GM23338 (cell line): ENCODE measurements at regions not wholly inside any gene's neighbourhood (a gene's known extent, or its start where the extent isn't known, plus 50 kb on each side); places are given as distances from the start of the nearest gene placed in this dataset.

Experiments
- ATAC-seq: fragments of 200-7000 bp; cut with Tn5 transposase; 3 replicates; pipeline ENCODE4 v1.9.1; 2020
- DNase-seq: peaks from one replicate; pipeline ENCODE4 v3.0.0-alpha.2; 2015; ENCODE audit warnings: low spot score
- H2AFZ ChIP-seq: fragments of 200-600 bp; sonication (generic); 2 replicates; pipeline ENCODE4 v1.8.0; 2016; ENCODE audit warnings: antibody characterized with exemption, mild to moderate bottlenecking, moderate library complexity
- H3F3A ChIP-seq: fragments of 200-600 bp; sonication (generic); replicated peaks from 2 replicates; pipeline ENCODE4 v1.8.0; 2017; ENCODE audit warnings: antibody characterized with exemption, mixed run types, low read depth
- H3K27ac ChIP-seq: fragments of 200-600 bp; sonication (generic); 2 replicates; pipeline ENCODE4 v1.6.1; 2016; ENCODE audit warnings: low read depth
- H3K27me3 ChIP-seq: fragments of 200-600 bp; sonication (generic); 2 replicates; pipeline ENCODE4 v1.8.0; 2016; ENCODE audit warnings: mild to moderate bottlenecking, mixed run types, moderate library complexity; ENCODE audit not compliant: insufficient read depth
- H3K36me3 ChIP-seq: fragments of 200-600 bp; sonication (generic); 2 replicates; pipeline ENCODE4 v1.8.0; 2016; ENCODE audit warnings: mild to moderate bottlenecking; ENCODE audit not compliant: insufficient read depth
- H3K4me1 ChIP-seq: fragments of 200-600 bp; sonication (generic); 2 replicates; pipeline ENCODE4 v1.8.0; 2016; ENCODE audit warnings: mild to moderate bottlenecking, moderate library complexity; ENCODE audit not compliant: insufficient read depth
- H3K4me2 ChIP-seq: fragments of 200-600 bp; sonication (generic); 2 replicates; pipeline ENCODE4 v1.7.1; 2017; ENCODE audit warnings: mixed run types
- H3K4me3 ChIP-seq: fragments of 200-600 bp; sonication (generic); 2 replicates; pipeline ENCODE4 v1.6.1; 2016; ENCODE audit warnings: mixed run types
- H3K79me2 ChIP-seq: fragments of 200-600 bp; sonication (generic); replicated peaks from 2 replicates; pipeline ENCODE4 v1.8.0; 2017; ENCODE audit warnings: mild to moderate bottlenecking; ENCODE audit not compliant: insufficient read depth
- H3K9me2 ChIP-seq: fragments of 200-600 bp; sonication (generic); 2 replicates; pipeline ENCODE4 v1.8.0; 2017; ENCODE audit not compliant: insufficient read depth
- H4K20me1 ChIP-seq: fragments of 200-600 bp; sonication (generic); replicated peaks from 2 replicates; pipeline ENCODE4 v1.8.0; 2017; ENCODE audit warnings: mild to moderate bottlenecking; ENCODE audit not compliant: insufficient read depth
- H3K27ac Mint-ChIP-seq: 2 replicates; pipeline ENCODE4 v1.8.0; 2020; ENCODE audit warnings: inconsistent platforms, mild to moderate bottlenecking, moderate library complexity, mixed read lengths
- H3K27me3 Mint-ChIP-seq: 3 replicates; pipeline ENCODE4 v1.8.0; 2022; ENCODE audit warnings: low read depth, mild to moderate bottlenecking, moderate library complexity, mixed read lengths, inconsistent platforms; ENCODE audit not compliant: insufficient read depth, poor library complexity
- H3K36me3 Mint-ChIP-seq: 3 replicates; pipeline ENCODE4 v1.8.0; 2021; ENCODE audit warnings: low read depth, mild to moderate bottlenecking, inconsistent platforms, moderate library complexity, mixed read lengths
- H3K4me1 Mint-ChIP-seq: 3 replicates; pipeline ENCODE4 v1.8.0; 2020; ENCODE audit warnings: mild to moderate bottlenecking, inconsistent platforms, mixed read lengths
- H3K4me3 Mint-ChIP-seq: 3 replicates; pipeline ENCODE4 v1.8.0; 2021; ENCODE audit warnings: moderate library complexity, mild to moderate bottlenecking, inconsistent platforms, mixed read lengths
- H3K9me3 Mint-ChIP-seq: 3 replicates; pipeline ENCODE4 v1.8.0; 2020; ENCODE audit warnings: moderate library complexity, mild to moderate bottlenecking, inconsistent platforms, mixed read lengths
- EZH2 ChIP-seq: fragments of 200-600 bp; sonication (generic); IDR thresholded peaks from one replicate; pipeline ENCODE4 v1.8.0; 2017; ENCODE audit warnings: antibody characterized with exemption, mild to moderate bottlenecking, low read depth; ENCODE audit not compliant: unreplicated experiment
- EZH2phosphoT487 ChIP-seq: fragments of 200-600 bp; sonication (generic); IDR thresholded peaks from one replicate; pipeline ENCODE4 v1.8.1; 2018; ENCODE audit warnings: antibody characterized with exemption; ENCODE audit not compliant: unreplicated experiment
- POLR2AphosphoS5 ChIP-seq: IDR thresholded peaks from 2 replicates; pipeline ENCODE4 v1.6.1; 2016; ENCODE audit warnings: antibody characterized with exemption, low read depth
- STAT1 ChIP-seq: IDR thresholded peaks from one replicate; pipeline ENCODE4 v1.6.1; 2016; ENCODE audit warnings: antibody characterized with exemption; ENCODE audit not compliant: unreplicated experiment
- ZNF331 ChIP-seq: fragments of 250-450 bp; sonication (Bioruptor Pico); IDR thresholded peaks from 2 replicates; pipeline ENCODE4 v1.5.0; 2020; ENCODE audit warnings: low read depth, mild to moderate bottlenecking, moderate library complexity
- TF ChIP-seq, protein P1 (sequence below): fragments of 250-450 bp; sonication (Bioruptor Pico); IDR thresholded peaks from 2 replicates; pipeline ENCODE4 v1.5.0; 2020; ENCODE audit warnings: mild to moderate bottlenecking, moderate library complexity
- TF ChIP-seq, protein P2 (sequence below), 2 experiments: fragments of 200-600 bp in 1 of 2; sonication (generic) in 1 of 2; conservative IDR thresholded peaks; 2 replicates each; pipeline versions ENCODE4 v1.5.1 to v1.6.1; 2016 to 2017; ENCODE audit warnings: antibody characterized with exemption in 2 of 2, low read depth in 2 of 2, mild to moderate bottlenecking in 2 of 2, moderate library complexity in 1 of 2
- TF ChIP-seq, protein P3 (sequence below): IDR thresholded peaks from one replicate; pipeline ENCODE4 v1.6.1; 2018; ENCODE audit warnings: antibody characterized with exemption; ENCODE audit not compliant: unreplicated experiment

DNA sequence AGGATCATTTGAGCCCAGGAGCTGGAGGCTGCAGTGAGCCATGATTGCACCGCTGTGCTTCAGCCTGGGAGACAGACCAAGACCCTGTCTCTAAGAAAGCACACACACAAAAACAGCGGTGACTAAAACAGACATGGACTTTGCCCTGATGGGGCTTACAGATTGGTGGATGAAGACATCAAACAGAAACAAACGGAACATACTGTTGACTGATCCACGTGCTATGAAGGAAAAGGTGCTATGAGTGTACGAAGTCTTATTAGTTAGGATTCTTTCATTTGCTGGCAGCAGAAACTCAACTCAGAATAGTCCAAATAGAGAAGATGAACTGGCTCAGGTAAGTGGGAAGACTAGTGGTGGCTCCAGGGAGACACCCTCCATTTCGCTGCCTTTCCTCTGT is 309.8 kb upstream of the N4BP1 start (continued):
- TF ChIP-seq, protein P1, sequence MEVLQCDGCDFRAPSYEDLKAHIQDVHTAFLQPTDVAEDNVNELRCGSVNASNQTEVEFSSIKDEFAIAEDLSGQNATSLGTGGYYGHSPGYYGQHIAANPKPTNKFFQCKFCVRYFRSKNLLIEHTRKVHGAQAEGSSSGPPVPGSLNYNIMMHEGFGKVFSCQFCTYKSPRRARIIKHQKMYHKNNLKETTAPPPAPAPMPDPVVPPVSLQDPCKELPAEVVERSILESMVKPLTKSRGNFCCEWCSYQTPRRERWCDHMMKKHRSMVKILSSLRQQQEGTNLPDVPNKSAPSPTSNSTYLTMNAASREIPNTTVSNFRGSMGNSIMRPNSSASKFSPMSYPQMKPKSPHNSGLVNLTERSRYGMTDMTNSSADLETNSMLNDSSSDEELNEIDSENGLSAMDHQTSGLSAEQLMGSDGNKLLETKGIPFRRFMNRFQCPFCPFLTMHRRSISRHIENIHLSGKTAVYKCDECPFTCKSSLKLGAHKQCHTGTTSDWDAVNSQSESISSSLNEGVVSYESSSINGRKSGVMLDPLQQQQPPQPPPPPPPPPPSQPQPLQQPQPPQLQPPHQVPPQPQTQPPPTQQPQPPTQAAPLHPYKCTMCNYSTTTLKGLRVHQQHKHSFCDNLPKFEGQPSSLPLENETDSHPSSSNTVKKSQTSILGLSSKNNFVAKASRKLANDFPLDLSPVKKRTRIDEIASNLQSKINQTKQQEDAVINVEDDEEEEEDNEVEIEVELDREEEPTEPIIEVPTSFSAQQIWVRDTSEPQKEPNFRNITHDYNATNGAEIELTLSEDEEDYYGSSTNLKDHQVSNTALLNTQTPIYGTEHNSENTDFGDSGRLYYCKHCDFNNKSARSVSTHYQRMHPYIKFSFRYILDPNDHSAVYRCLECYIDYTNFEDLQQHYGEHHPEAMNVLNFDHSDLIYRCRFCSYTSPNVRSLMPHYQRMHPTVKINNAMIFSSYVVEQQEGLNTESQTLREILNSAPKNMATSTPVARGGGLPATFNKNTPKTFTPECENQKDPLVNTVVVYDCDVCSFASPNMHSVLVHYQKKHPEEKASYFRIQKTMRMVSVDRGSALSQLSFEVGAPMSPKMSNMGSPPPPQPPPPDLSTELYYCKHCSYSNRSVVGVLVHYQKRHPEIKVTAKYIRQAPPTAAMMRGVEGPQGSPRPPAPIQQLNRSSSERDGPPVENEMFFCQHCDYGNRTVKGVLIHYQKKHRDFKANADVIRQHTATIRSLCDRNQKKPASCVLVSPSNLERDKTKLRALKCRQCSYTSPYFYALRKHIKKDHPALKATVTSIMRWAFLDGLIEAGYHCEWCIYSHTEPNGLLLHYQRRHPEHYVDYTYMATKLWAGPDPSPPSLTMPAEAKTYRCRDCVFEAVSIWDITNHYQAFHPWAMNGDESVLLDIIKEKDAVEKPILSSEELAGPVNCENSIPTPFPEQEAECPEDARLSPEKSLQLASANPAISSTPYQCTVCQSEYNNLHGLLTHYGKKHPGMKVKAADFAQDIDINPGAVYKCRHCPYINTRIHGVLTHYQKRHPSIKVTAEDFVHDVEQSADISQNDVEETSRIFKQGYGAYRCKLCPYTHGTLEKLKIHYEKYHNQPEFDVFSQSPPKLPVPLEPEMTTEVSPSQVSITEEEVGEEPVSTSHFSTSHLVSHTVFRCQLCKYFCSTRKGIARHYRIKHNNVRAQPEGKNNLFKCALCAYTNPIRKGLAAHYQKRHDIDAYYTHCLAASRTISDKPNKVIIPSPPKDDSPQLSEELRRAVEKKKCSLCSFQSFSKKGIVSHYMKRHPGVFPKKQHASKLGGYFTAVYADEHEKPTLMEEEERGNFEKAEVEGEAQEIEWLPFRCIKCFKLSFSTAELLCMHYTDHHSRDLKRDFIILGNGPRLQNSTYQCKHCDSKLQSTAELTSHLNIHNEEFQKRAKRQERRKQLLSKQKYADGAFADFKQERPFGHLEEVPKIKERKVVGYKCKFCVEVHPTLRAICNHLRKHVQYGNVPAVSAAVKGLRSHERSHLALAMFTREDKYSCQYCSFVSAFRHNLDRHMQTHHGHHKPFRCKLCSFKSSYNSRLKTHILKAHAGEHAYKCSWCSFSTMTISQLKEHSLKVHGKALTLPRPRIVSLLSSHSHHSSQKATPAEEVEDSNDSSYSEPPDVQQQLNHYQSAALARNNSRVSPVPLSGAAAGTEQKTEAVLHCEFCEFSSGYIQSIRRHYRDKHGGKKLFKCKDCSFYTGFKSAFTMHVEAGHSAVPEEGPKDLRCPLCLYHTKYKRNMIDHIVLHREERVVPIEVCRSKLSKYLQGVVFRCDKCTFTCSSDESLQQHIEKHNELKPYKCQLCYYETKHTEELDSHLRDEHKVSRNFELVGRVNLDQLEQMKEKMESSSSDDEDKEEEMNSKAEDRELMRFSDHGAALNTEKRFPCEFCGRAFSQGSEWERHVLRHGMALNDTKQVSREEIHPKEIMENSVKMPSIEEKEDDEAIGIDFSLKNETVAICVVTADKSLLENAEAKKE (CRISPR knock-in tag): no peak
- TF ChIP-seq, protein P2, sequence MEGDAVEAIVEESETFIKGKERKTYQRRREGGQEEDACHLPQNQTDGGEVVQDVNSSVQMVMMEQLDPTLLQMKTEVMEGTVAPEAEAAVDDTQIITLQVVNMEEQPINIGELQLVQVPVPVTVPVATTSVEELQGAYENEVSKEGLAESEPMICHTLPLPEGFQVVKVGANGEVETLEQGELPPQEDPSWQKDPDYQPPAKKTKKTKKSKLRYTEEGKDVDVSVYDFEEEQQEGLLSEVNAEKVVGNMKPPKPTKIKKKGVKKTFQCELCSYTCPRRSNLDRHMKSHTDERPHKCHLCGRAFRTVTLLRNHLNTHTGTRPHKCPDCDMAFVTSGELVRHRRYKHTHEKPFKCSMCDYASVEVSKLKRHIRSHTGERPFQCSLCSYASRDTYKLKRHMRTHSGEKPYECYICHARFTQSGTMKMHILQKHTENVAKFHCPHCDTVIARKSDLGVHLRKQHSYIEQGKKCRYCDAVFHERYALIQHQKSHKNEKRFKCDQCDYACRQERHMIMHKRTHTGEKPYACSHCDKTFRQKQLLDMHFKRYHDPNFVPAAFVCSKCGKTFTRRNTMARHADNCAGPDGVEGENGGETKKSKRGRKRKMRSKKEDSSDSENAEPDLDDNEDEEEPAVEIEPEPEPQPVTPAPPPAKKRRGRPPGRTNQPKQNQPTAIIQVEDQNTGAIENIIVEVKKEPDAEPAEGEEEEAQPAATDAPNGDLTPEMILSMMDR (conservative IDR thresholded peaks at IDR 0.05; ENCODE audit: low read depth in 2 of 2): no peak

DNA sequence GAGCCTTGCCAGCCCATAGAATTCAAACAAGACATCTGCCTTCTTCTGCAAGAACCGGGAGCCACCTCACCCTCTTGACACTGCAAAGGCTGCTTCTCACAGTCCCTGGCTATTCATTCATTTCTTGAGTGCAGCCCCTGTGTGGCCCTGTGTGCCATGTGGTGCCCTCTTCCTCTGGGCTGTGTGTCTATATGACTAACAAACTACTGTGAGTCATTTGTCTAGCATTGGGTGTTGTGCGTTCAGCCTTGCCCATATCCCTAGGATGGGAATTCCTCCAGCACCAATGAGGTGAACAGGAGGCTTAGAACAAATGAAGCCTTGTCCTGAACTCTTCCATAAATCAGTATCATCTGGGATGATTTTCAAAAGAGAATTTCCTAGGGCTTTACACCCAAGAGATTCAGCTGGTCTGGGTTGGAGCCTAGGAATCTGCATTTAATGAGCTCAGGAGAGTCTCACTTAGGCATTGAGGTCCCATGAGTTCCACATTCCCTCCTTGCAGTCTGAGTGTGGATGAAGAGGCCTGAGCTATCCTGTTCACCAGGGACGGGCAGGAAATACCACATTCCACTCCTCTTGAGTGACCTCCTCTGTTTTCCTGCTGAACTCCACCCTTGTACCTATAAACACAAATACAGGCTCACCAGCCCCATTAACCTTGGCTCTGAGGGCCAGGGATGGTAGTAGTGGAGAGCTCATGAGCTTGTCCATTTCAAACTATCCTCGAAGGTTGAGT is 308.7 kb upstream of the N4BP1 start:
- no peak overlapping the region for H3K4me3 Mint-ChIP-seq
- TF ChIP-seq ZNF331 (no peak), POLR2AphosphoS5 (no peak), EZH2phosphoT487 (no peak), EZH2 (no peak), STAT1 (no peak)
- TF ChIP-seq, protein P3, sequence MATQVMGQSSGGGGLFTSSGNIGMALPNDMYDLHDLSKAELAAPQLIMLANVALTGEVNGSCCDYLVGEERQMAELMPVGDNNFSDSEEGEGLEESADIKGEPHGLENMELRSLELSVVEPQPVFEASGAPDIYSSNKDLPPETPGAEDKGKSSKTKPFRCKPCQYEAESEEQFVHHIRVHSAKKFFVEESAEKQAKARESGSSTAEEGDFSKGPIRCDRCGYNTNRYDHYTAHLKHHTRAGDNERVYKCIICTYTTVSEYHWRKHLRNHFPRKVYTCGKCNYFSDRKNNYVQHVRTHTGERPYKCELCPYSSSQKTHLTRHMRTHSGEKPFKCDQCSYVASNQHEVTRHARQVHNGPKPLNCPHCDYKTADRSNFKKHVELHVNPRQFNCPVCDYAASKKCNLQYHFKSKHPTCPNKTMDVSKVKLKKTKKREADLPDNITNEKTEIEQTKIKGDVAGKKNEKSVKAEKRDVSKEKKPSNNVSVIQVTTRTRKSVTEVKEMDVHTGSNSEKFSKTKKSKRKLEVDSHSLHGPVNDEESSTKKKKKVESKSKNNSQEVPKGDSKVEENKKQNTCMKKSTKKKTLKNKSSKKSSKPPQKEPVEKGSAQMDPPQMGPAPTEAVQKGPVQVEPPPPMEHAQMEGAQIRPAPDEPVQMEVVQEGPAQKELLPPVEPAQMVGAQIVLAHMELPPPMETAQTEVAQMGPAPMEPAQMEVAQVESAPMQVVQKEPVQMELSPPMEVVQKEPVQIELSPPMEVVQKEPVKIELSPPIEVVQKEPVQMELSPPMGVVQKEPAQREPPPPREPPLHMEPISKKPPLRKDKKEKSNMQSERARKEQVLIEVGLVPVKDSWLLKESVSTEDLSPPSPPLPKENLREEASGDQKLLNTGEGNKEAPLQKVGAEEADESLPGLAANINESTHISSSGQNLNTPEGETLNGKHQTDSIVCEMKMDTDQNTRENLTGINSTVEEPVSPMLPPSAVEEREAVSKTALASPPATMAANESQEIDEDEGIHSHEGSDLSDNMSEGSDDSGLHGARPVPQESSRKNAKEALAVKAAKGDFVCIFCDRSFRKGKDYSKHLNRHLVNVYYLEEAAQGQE: no peak

More for the DNA sequence above, 308.7 kb upstream of the N4BP1 start:
- Histone ChIP-seq H3F3A (no peaks in the 10 kb centered on the region), H3K36me3 (no peaks in the 10 kb centered on the region), H3K9me2 (no peaks in the 10 kb centered on the region; the same call in 1 of the 2 replicates), H3K27me3 (no peaks in the 10 kb centered on the region), H3K79me2 (no peaks in the 10 kb centered on the region), H3K27ac (no peak overlapping the region), H3K4me3 (no peak overlapping the region), H3K4me1 (no peaks in the 10 kb centered on the region), H4K20me1 (no peaks in the 10 kb centered on the region), H2AFZ (no peak overlapping the region), H3K4me2 (no peak overlapping the region)
- no peaks in the 10 kb centered on the region; the same call in 2 of the 3 replicates for H3K4me1 Mint-ChIP-seq
- DNase-seq: peak; percentile 37
- H3K9me3 Mint-ChIP-seq: 0 out of 3 replicates have a peak, but pooled peaks cover 3% of the 10 kb centered on the region
- no peak; the same call in 2 of the 3 replicates for ATAC-seq
- H3K27me3 Mint-ChIP-seq: peaks cover 1% of the 10 kb centered on the region
- H3K36me3 Mint-ChIP-seq: no peaks in the 10 kb centered on the region
- H3K27ac Mint-ChIP-seq: no peak overlapping the region
